ENCODE measurements at regions not wholly inside any gene's neighbourhood (a gene's known extent, or its start where the extent isn't known, plus 50 kb on each side); places are given as distances from the start of the nearest gene placed in this dataset.

- no peaks in the 10 kb centered on the region for H3K36me3 ChIP-seq
- ATAC-seq (ENCODE audit: insufficient number of reproducible peaks, low FRiP score, low read depth) (no peak), DNase-seq (ENCODE audit: low spot score) (no peak)
- no peak overlapping the region for H3K4me3 ChIP-seq
- no peak overlapping the region for H3K27ac ChIP-seq
- H3K4me1 ChIP-seq (ENCODE audit: control insufficient read depth in 1 of 2, low read depth in 2 of 2) = no peaks in the 10 kb centered on the region
- H3K9me3 ChIP-seq = no peaks in the 10 kb centered on the region
- TF ChIP-seq, protein P1, sequence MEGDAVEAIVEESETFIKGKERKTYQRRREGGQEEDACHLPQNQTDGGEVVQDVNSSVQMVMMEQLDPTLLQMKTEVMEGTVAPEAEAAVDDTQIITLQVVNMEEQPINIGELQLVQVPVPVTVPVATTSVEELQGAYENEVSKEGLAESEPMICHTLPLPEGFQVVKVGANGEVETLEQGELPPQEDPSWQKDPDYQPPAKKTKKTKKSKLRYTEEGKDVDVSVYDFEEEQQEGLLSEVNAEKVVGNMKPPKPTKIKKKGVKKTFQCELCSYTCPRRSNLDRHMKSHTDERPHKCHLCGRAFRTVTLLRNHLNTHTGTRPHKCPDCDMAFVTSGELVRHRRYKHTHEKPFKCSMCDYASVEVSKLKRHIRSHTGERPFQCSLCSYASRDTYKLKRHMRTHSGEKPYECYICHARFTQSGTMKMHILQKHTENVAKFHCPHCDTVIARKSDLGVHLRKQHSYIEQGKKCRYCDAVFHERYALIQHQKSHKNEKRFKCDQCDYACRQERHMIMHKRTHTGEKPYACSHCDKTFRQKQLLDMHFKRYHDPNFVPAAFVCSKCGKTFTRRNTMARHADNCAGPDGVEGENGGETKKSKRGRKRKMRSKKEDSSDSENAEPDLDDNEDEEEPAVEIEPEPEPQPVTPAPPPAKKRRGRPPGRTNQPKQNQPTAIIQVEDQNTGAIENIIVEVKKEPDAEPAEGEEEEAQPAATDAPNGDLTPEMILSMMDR (IDR thresholded peaks at IDR 0.05) = no peak
- no peaks in the 10 kb centered on the region for H3K27me3 ChIP-seq (replicated peaks; ENCODE audit: insufficient read depth)
Observed at GRCh38 chr18:40360558-40360957, 1594.5 kb upstream of the PIK3C3 start.

- Histone ChIP-seq H3K27ac (no peak overlapping the region), H3K4me3 (no peak overlapping the region), H3K4me1 (ENCODE audit: control insufficient read depth in 1 of 2, low read depth in 2 of 2) (no peaks in the 10 kb centered on the region), H3K9me3 (no peaks in the 10 kb centered on the region), H3K27me3 (replicated peaks; ENCODE audit: insufficient read depth) (no peaks in the 10 kb centered on the region), H3K36me3 (no peaks in the 10 kb centered on the region)
- TF ChIP-seq, protein P1 (IDR thresholded peaks at IDR 0.05) = no peak
- ATAC-seq (ENCODE audit: insufficient number of reproducible peaks, low FRiP score, low read depth) = no peak
- no peak for DNase-seq (ENCODE audit: low spot score)
Observed at GRCh38 chr18:40357536-40357935, 1597.5 kb upstream of the PIK3C3 start.

DNA sequence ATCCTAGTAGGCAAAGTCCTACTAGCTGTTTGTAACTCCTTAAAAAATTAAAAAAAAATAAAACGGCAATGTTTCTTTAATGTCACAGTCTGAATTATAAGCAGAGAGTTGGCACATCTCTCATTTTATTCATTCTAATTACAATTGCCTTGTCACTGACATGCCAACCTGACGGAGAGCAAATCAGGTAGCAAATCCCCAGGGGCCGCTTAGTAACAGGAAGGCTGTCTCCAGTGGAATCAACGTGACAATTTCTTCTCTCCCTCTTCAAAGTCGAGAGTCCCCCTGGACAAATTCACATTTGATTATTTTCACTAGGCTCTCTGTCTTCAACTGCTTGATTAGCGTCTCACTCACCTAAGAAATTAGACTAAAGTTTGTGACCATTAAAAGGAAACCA, 1598.9 kb upstream of the PIK3C3 start:
- ATAC-seq (ENCODE audit: insufficient number of reproducible peaks, low FRiP score, low read depth) (no peak), DNase-seq (ENCODE audit: low spot score) (no peak)
- TF ChIP-seq, protein P1 (IDR thresholded peaks at IDR 0.05) = no peak
- H3K9me3 ChIP-seq = no peaks in the 10 kb centered on the region
- H3K27me3 ChIP-seq (replicated peaks; ENCODE audit: insufficient read depth) = no peaks in the 10 kb centered on the region
- no peak overlapping the region for H3K4me3 ChIP-seq
- no peak overlapping the region for H3K27ac ChIP-seq
- no peaks in the 10 kb centered on the region for H3K4me1 ChIP-seq (ENCODE audit: control insufficient read depth in 1 of 2, low read depth in 2 of 2)
- no peaks in the 10 kb centered on the region for H3K36me3 ChIP-seq

- Histone ChIP-seq H3K9me3 (no peaks in the 10 kb centered on the region), H3K36me3 (no peaks in the 10 kb centered on the region), H3K4me3 (no peak overlapping the region), H3K4me1 (ENCODE audit: control insufficient read depth in 1 of 2, low read depth in 2 of 2) (no peaks in the 10 kb centered on the region), H3K27me3 (replicated peaks; ENCODE audit: insufficient read depth) (no peaks in the 10 kb centered on the region), H3K27ac (no peak overlapping the region)
- TF ChIP-seq, protein P1 (IDR thresholded peaks at IDR 0.05) = no peak
- DNase-seq (ENCODE audit: low spot score) (no peak), ATAC-seq (ENCODE audit: insufficient number of reproducible peaks, low FRiP score, low read depth) (no peak)
Observed at GRCh38 chr18:40355726-40356125, 1599.3 kb upstream of the PIK3C3 start.

DNA sequence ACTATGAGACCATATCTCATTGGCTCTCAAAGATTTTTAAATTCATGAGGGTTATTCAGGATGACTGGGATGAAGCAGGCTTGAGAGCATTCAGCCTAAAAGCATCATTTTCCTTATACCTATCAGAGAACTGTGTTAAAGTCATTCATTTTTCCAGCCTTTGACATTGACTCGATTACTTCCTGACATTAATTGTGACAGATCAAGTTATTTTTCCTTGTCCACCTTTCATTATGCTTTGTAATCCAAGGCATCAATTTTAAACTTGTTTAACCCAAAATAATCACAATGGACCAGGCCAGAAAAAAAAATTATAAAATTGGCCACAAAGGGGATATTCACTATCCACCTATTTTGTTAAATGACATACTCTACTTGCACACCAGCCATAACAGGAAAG, 1606.8 kb upstream of the PIK3C3 start:
- no peak overlapping the region for H3K4me3 ChIP-seq
- H3K27ac ChIP-seq = no peak overlapping the region
- DNase-seq (ENCODE audit: low spot score) (no peak), ATAC-seq (ENCODE audit: insufficient number of reproducible peaks, low FRiP score, low read depth) (no peak)
- TF ChIP-seq, protein P1 (IDR thresholded peaks at IDR 0.05) = no peak
- no peaks in the 10 kb centered on the region for H3K36me3 ChIP-seq
- H3K9me3 ChIP-seq = no peaks in the 10 kb centered on the region
- H3K4me1 ChIP-seq (ENCODE audit: control insufficient read depth in 1 of 2, low read depth in 2 of 2) = no peaks in the 10 kb centered on the region
- H3K27me3 ChIP-seq (replicated peaks; ENCODE audit: insufficient read depth) = no peaks in the 10 kb centered on the region
